PFSK-1 (cell line): ENCODE measurements at regions not wholly inside any gene's neighbourhood (a gene's known extent, or its start where the extent isn't known, plus 50 kb on each side); places are given as distances from the start of the nearest gene placed in this dataset.

Source experiments
- FOXP2 ChIP-seq: optimal IDR thresholded peaks from 2 replicates; pipeline ENCODE3; 2011; ENCODE audit warnings: borderline replicate concordance, control low read depth, inconsistent platforms; ENCODE audit not compliant: insufficient read depth; ENCODE audit errors: extremely low read length, extremely low read depth
- POLR2AphosphoS5 ChIP-seq: IDR thresholded peaks from 2 replicates; pipeline ENCODE4 v1.6.1; 2012; ENCODE audit warnings: low read depth, mild to moderate bottlenecking, control low read depth, low read length, moderate library complexity
- SIN3A ChIP-seq: IDR thresholded peaks from 2 replicates; pipeline ENCODE4 v1.6.1; 2012; ENCODE audit warnings: mild to moderate bottlenecking, low read length, moderate library complexity, borderline replicate concordance; ENCODE audit not compliant: insufficient read depth
- TAF1 ChIP-seq: IDR thresholded peaks from 2 replicates; pipeline ENCODE4 v1.6.1; 2012; ENCODE audit warnings: low read length, control low read depth, borderline replicate concordance; ENCODE audit not compliant: insufficient read depth
- TF ChIP-seq, protein P1 (sequence below), 2 experiments: IDR thresholded peaks; 2 replicates each; pipeline versions ENCODE4 v1.6.1 to v1.8.0; 2011 to 2012; ENCODE audit warnings: low read depth in 2 of 2, low read length in 2 of 2, control low read depth in 1 of 2, inconsistent platforms in 1 of 2, mild to moderate bottlenecking in 1 of 2, moderate library complexity in 1 of 2; ENCODE audit not compliant: insufficient read depth in 1 of 2

DNA sequence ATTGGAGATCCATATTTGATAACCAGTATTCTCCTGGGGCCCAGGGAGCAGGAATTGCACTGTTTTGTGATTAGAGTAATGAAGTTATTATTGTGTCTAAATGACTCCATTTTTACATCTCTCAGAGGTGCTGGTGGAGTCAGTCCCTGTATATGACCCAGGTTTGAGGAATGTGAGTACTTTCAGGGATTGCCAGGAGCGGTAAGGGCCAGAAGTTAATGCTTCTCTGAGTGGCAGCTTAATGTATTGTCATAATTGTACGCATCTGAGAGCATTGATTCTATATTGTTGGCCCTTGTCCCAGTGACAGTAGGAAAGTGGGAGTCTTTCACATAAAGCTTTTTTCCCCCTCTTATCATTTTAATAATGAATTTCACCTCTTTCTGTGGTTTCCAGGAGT is 146.2 kb downstream of the GATB start:
- TF ChIP-seq SIN3A, result no peak
- TF ChIP-seq, protein P1, sequence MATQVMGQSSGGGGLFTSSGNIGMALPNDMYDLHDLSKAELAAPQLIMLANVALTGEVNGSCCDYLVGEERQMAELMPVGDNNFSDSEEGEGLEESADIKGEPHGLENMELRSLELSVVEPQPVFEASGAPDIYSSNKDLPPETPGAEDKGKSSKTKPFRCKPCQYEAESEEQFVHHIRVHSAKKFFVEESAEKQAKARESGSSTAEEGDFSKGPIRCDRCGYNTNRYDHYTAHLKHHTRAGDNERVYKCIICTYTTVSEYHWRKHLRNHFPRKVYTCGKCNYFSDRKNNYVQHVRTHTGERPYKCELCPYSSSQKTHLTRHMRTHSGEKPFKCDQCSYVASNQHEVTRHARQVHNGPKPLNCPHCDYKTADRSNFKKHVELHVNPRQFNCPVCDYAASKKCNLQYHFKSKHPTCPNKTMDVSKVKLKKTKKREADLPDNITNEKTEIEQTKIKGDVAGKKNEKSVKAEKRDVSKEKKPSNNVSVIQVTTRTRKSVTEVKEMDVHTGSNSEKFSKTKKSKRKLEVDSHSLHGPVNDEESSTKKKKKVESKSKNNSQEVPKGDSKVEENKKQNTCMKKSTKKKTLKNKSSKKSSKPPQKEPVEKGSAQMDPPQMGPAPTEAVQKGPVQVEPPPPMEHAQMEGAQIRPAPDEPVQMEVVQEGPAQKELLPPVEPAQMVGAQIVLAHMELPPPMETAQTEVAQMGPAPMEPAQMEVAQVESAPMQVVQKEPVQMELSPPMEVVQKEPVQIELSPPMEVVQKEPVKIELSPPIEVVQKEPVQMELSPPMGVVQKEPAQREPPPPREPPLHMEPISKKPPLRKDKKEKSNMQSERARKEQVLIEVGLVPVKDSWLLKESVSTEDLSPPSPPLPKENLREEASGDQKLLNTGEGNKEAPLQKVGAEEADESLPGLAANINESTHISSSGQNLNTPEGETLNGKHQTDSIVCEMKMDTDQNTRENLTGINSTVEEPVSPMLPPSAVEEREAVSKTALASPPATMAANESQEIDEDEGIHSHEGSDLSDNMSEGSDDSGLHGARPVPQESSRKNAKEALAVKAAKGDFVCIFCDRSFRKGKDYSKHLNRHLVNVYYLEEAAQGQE (IDR thresholded peaks at IDR 0.05; ENCODE audit: insufficient read depth in 1 of 2, low read depth in 2 of 2, low read length in 2 of 2), result no peak
- no peak for TF ChIP-seq TAF1
- no peak for TF ChIP-seq POLR2AphosphoS5
- no peak for TF ChIP-seq FOXP2

- TF ChIP-seq SIN3A, result no peak
Measured at GRCh38 chr4:151618858-151619257, 141.9 kb downstream of the GATB start.

DNA sequence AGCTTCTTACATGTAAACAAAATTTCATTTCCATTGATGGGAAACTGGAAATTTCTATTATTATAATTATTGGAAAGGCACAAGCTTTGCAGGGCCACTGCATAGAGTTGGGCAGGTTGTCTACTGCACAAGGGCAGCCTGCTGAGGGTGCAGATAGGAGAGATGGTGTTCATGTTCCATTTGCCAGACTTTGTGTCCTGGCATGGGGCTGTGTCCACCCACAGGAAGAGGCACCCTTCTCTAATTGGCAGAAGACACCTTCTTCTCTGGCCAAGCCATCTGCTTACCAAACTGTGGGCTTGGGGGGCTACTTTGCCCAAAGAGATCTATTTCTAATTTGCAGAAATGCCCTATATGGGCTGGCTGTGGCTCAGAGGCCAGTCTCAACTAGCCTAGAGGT is 140.7 kb downstream of the GATB start:
- TF ChIP-seq TAF1 (no peak), FOXP2 (no peak)
- TF ChIP-seq, protein P1 (IDR thresholded peaks at IDR 0.05; ENCODE audit: insufficient read depth in 1 of 2, low read depth in 2 of 2, low read length in 2 of 2), result no peak
